Eye (tissue), 1 donor: ENCODE measurements at regions not wholly inside any gene's neighbourhood (a gene's known extent, or its start where the extent isn't known, plus 50 kb on each side); places are given as distances from the start of the nearest gene placed in this dataset.
A peak's percentile ranks its signal among the peaks of the same experiment; 100 is the strongest.

Source experiments
- DNase-seq: peaks from one replicate; pipeline ENCODE4 v3.0.0-alpha.2; 2015

GRCh38 chr9:134967547-134967930 is 49.8 kb upstream of the FCN1 start:
- DNase-seq: peak; percentile 37

GRCh38 chr9:134968011-134968822 is 50.5 kb upstream of the FCN1 start:
- peak; percentile 74 for DNase-seq

GRCh38 chr9:134968823-134969090 is 51.0 kb upstream of the FCN1 start:
- DNase-seq: no peak

- no peak for DNase-seq
Measured at GRCh38 chr9:134969156-134970045, 51.7 kb upstream of the FCN1 start.

GRCh38 chr9:134970198-134970597 is 52.5 kb upstream of the FCN1 start:
- no peak for DNase-seq

- DNase-seq: no peak
Measured at GRCh38 chr9:134970719-134971118, 53.0 kb upstream of the FCN1 start.

- no peak for DNase-seq
Measured at GRCh38 chr9:134971196-134971595, 53.5 kb upstream of the FCN1 start.

GRCh38 chr9:134971696-134972095 is 54.0 kb upstream of the FCN1 start:
- no peak for DNase-seq

- no peak for DNase-seq
Measured at GRCh38 chr9:134972140-134972539, 54.4 kb upstream of the FCN1 start.

GRCh38 chr9:134975253-134975652 is 57.5 kb upstream of the FCN1 start:
- no peak for DNase-seq

- DNase-seq: no peak
Measured at GRCh38 chr9:134976403-134976802, 58.7 kb upstream of the FCN1 start.

- DNase-seq: peak; percentile 52
Measured at GRCh38 chr9:134978272-134978671, 60.6 kb upstream of the FCN1 start.

- DNase-seq: no peak
Measured at GRCh38 chr9:134980516-134980915, 62.8 kb upstream of the FCN1 start.

- no peak for DNase-seq
Measured at GRCh38 chr9:134980991-134981390, 63.3 kb upstream of the FCN1 start.

GRCh38 chr9:134981829-134982228 is 64.1 kb upstream of the FCN1 start:
- no peak for DNase-seq

GRCh38 chr9:134982311-134982710 is 64.6 kb upstream of the FCN1 start:
- DNase-seq: no peak

GRCh38 chr9:134983074-134983473 is 65.4 kb upstream of the FCN1 start:
- no peak for DNase-seq

- DNase-seq: no peak
Measured at GRCh38 chr9:134983506-134984371, 66.0 kb upstream of the FCN1 start.

GRCh38 chr9:134984372-134985265 is 66.9 kb upstream of the FCN1 start:
- no peak for DNase-seq

- DNase-seq: no peak
Measured at GRCh38 chr9:134985451-134985850, 67.7 kb upstream of the FCN1 start.

GRCh38 chr9:134986957-134987356 is 69.2 kb upstream of the FCN1 start:
- no peak for DNase-seq

GRCh38 chr9:134987376-134987775 is 69.7 kb upstream of the FCN1 start:
- no peak for DNase-seq
